ENCODE measurements at regions not wholly inside any gene's neighbourhood (a gene's known extent, or its start where the extent isn't known, plus 50 kb on each side); places are given as distances from the start of the nearest gene placed in this dataset.

DNA sequence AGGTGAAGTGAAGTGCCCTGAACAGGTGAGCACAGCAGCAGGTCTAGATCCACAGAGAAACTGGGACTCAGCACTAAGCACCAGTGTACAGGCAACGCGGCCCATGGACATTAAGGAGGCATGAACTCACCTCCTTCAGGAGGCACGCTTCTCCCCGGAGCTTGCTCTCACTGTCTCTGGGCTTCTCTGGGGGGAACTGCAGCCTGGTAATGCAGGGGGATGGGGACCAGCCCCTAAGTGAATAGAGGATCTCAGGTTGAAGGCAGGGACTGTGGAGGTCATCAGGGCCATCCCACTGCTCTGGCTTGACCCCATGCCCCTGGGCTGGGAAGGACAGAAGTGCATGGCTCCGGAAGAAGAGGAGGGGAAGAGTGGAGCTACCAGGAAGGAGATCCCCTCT lies 495.6 kb upstream of the B3GAT1 start:
- TF ChIP-seq POLR2A (IDR thresholded peaks at IDR 0.05; ENCODE audit: low read length) (no peak), GATA1 (IDR thresholded peaks at IDR 0.05; ENCODE audit: low read depth, low read length) (no peak)
